OCI-LY7 (cell line): ENCODE measurements at regions not wholly inside any gene's neighbourhood (a gene's known extent, or its start where the extent isn't known, plus 50 kb on each side); places are given as distances from the start of the nearest gene placed in this dataset.
"Not testable (repeated sequence)": the region's sequence is repeated elsewhere in the genome, so short reads cannot be mapped to it uniquely, and the experiment has no call there.

Source experiments
- BruUV-seq: library from RNA; stranded (reverse); fragments of 400-500 nt; replicated peaks from 2 replicates; lab custom pipeline; 2021; lab: Mats Ljungman, UMichigan
- CTCF ChIA-PET: fragments of 300-600 bp; sonication (Branson Sonifier 250); formaldehyde crosslinking; loops from one replicate; lab custom pipeline; 2022; ENCODE audit warnings: antibody characterized with exemption; ENCODE audit not compliant: unreplicated experiment; lab: Charles Lee
- POLR2A ChIA-PET: fragments of 300-600 bp; sonication (Branson Sonifier 250); formaldehyde crosslinking; loops from one replicate; lab custom pipeline; 2022; ENCODE audit warnings: antibody characterized with exemption; lab: Charles Lee
- DNase-seq: peaks from one replicate; pipeline ENCODE4 v3.0.0-alpha.2; 2015; ENCODE audit warnings: low spot score
- H2AFZ ChIP-seq: fragments of 200-600 bp; sonication (generic), shearing (Covaris generic); 2 replicates; pipeline ENCODE4 v1.6.1; 2014; ENCODE audit warnings: mild to moderate bottlenecking, antibody characterized with exemption, low read length, moderate library complexity
- H3K27ac ChIP-seq: fragments of 200-600 bp; sonication (generic); 2 replicates; pipeline ENCODE4 v1.5.1; 2014; ENCODE audit warnings: mixed run types, low read depth, mild to moderate bottlenecking, moderate library complexity, low read length, inconsistent platforms; ENCODE audit not compliant: poor library complexity, severe bottlenecking
- H3K36me3 ChIP-seq: fragments of 200-600 bp; sonication (generic); 2 replicates; pipeline ENCODE4 v1.6.1; 2014; ENCODE audit warnings: mild to moderate bottlenecking, antibody characterized with exemption, low read length, moderate library complexity, mixed read lengths; ENCODE audit not compliant: insufficient read depth
- H3K4me1 ChIP-seq: fragments of 200-600 bp; sonication (generic); 2 replicates; pipeline ENCODE4 v1.5.1; 2014; ENCODE audit warnings: mild to moderate bottlenecking, low read length; ENCODE audit not compliant: insufficient read depth, poor library complexity, severe bottlenecking
- H3K4me2 ChIP-seq: fragments of 200-600 bp; sonication (generic); 2 replicates; pipeline ENCODE4 v1.6.1; 2014; ENCODE audit warnings: mild to moderate bottlenecking, low read length
- H3K4me3 ChIP-seq: fragments of 200-600 bp; sonication (generic); 2 replicates; pipeline ENCODE4 v1.5.1; 2014; ENCODE audit warnings: mild to moderate bottlenecking, low read depth, low read length; ENCODE audit not compliant: poor library complexity, severe bottlenecking
- H3K79me2 ChIP-seq: fragments of 200-600 bp; sonication (generic); 2 replicates; pipeline ENCODE4 v1.6.1; 2016; ENCODE audit warnings: low read depth, mild to moderate bottlenecking, low read length, moderate library complexity, mixed read lengths; ENCODE audit not compliant: insufficient read depth
- H3K9me2 ChIP-seq: fragments of 200-600 bp; sonication (generic); 2 replicates; pipeline ENCODE4 v1.6.1; 2016; ENCODE audit warnings: mild to moderate bottlenecking, low read length, mixed read lengths; ENCODE audit not compliant: insufficient read depth
- H3K9me3 ChIP-seq: fragments of 200-600 bp; sonication (generic); 2 replicates; pipeline ENCODE4 v1.6.1; 2014; ENCODE audit warnings: mild to moderate bottlenecking, mixed run types, low read length, mixed read lengths
- H4K20me1 ChIP-seq: fragments of 200-600 bp; sonication (generic); 2 replicates; pipeline ENCODE4 v1.6.1; 2014; ENCODE audit warnings: mild to moderate bottlenecking, antibody characterized with exemption, low read length, moderate library complexity, mixed read lengths; ENCODE audit not compliant: insufficient read depth
- CTCF ChIP-seq: fragments of 200-600 bp; sonication (generic); conservative IDR thresholded peaks from 2 replicates; pipeline ENCODE4 v1.5.1; 2014; ENCODE audit warnings: mild to moderate bottlenecking, antibody characterized with exemption, low read length, moderate library complexity, mixed read lengths
- EZH2phosphoT487 ChIP-seq: fragments of 200-600 bp; sonication (generic); IDR thresholded peaks from 2 replicates; pipeline ENCODE4 v1.6.1; 2018; ENCODE audit warnings: low read depth, borderline replicate concordance, mild to moderate bottlenecking, mixed run types, antibody characterized with exemption, low read length, moderate library complexity, mixed read lengths
- intact Hi-C: fragments of 100-400 bp; cut with micrococcal nuclease; formaldehyde crosslinking; loops from one replicate; pipeline ENCODE4 v1.10.0; 2022; ENCODE audit not compliant: unreplicated experiment

DNA sequence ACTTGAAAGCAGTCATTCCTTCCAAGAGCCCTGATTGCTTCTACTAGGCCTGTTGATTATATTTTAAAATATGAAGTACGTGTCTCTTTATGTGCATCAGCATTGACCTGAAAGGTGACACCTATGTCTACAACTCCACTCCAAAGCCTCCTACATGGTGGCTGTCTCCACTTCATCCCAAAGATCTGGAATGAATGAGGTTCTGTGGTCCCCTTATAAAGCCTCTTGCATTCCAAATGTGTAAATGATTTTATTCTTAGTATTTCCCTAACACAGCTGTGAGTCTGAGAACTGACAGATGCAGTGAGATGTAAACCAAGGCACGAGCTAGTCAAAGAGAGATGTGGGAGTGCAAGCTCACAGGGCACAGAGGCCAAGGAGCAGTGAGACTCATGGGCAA is 176.0 kb upstream of the SVIL start:
- intact Hi-C loops: no loop called here
- CTCF ChIA-PET: no interaction called here
- no peak for TF ChIP-seq CTCF
- TF ChIP-seq EZH2phosphoT487: no peak

GRCh38 chr10:29810231-29810630 is 175.5 kb upstream of the SVIL start:
- H3K9me3 ChIP-seq, BruUV-seq, H3K27ac ChIP-seq, H3K4me2 ChIP-seq, H3K4me3 ChIP-seq, H3K4me1 ChIP-seq, H2AFZ ChIP-seq, CTCF ChIA-PET, DNase-seq, H4K20me1 ChIP-seq, intact Hi-C loops, H3K9me2 ChIP-seq, H3K36me3 ChIP-seq, H3K79me2 ChIP-seq: not testable (repeated sequence)
- POLR2A ChIA-PET: interaction anchor here (0.5 to 1.0 kb wide), 2 partner anchors 7 to 1767 kb away, joined by 3 to 4 read pairs; no protein-coding TSS in a partner anchor

More for the DNA sequence above, 176.0 kb upstream of the SVIL start:
- no peaks in the 10 kb centered on the region for H3K9me2 ChIP-seq
- H3K79me2 ChIP-seq: no peaks in the 10 kb centered on the region
- no peak overlapping the region for H3K4me3 ChIP-seq
- no TSS peak for BruUV-seq
- H3K4me2 ChIP-seq: no peak overlapping the region
- H2AFZ ChIP-seq: no peak overlapping the region
- H3K4me1 ChIP-seq: no peaks in the 10 kb centered on the region
- no peaks in the 10 kb centered on the region for H4K20me1 ChIP-seq
- no peak overlapping the region for H3K27ac ChIP-seq
- H3K36me3 ChIP-seq: no peaks in the 10 kb centered on the region
- no peaks in the 10 kb centered on the region for H3K9me3 ChIP-seq
- no peak for DNase-seq
- POLR2A ChIA-PET: interaction anchor here (0.5 to 1.0 kb wide), 2 partner anchors 12 to 1767 kb away, joined by 3 to 4 read pairs; no protein-coding TSS in a partner anchor

DNA sequence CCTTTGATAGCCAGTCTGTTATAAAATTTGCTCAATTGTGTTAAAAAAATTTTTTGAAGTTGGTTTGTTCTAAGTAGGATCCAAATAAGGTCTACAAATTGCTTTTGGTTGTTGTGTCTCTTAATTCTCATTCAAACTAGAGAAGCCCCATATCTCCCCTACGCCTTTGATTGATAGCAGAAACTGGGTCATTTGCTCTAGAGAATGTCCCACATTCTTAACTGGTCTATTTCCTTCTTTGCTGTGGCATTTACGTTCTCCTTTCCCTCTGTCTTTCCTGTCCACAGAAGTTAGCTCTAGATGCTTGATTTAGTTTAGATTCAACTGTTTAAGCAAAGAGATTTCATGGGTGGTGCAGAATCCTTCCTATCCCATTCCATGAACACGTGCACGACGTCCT is 174.6 kb upstream of the SVIL start:
- Histone ChIP-seq H3K79me2 (no peaks in the 10 kb centered on the region), H3K36me3 (no peaks in the 10 kb centered on the region), H3K9me2 (no peaks in the 10 kb centered on the region), H3K4me1 (no peaks in the 10 kb centered on the region), H4K20me1 (no peaks in the 10 kb centered on the region), H3K4me3 (no peak overlapping the region), H3K9me3 (no peaks in the 10 kb centered on the region), H3K4me2 (no peak overlapping the region), H3K27ac (no peak overlapping the region), H2AFZ (no peak overlapping the region)
- TF ChIP-seq EZH2phosphoT487 (no peak), CTCF (no peak)
- ChIA-PET POLR2A (interaction anchor here (1.0 kb wide), 1 partner anchor 8 kb away, joined by 3 read pairs; no protein-coding TSS in a partner anchor), CTCF (interaction anchor here (0.6 kb wide), 1 partner anchor 18 kb away, joined by 3 read pairs; no protein-coding TSS in a partner anchor)
- no TSS peak for BruUV-seq
- no peak for DNase-seq
- intact Hi-C loops: no loop called here
